COR-L47 (cell line): ENCODE measurements at regions not wholly inside any gene's neighbourhood (a gene's known extent, or its start where the extent isn't known, plus 50 kb on each side); places are given as distances from the start of the nearest gene placed in this dataset.
"Not testable (repeated sequence)": the region's sequence is repeated elsewhere in the genome, so short reads cannot be mapped to it uniquely, and the experiment has no call there.

Experiments
- DNase-seq: peaks from one replicate; lab custom pipeline; 2025; lab: John Stamatoyannopoulos, UW

- no peak for DNase-seq
These were observed 145.8 kb upstream of the HCCS start for GRCh38 chrX:10965174-10965798.

DNA sequence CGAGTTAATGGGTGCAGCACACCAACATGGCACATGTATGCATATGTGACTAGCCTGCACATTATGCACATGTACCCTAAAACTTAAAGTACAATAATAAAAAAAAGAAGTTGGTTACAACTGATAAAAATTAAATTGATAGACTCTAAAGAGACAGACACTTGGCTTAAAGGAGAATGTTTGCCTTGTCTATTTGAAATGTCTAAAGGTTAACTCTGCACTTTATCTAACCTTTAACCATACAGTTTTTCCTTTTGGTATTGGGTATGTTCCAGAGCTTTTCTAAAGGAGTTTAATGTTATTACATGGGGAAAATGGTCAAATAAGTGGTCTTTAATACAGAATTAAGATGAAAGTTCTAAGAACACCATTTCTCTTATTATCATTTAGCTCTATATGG, 145.1 kb upstream of the HCCS start:
- no peak for DNase-seq

GRCh38 chrX:10971176-10971575, 140.0 kb upstream of the HCCS start:
- DNase-seq: no peak

DNA sequence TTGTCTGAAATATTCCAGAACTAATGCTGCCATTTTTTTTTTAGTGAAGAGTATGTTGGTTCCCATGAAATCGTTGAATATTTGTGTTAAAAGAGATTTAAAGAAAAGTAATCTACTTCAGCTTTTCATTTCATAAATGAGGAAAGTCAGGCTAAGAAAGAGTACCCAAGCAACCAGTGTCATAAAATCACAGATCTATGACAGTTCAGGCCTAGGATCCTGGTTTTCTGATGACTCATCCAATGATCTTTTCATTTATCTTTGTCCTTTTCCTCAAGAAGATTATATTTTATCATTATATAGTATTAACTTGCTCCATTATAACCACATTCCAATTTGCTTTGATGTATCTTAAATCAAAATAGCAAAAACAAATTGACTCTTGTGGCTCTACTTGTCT, 139.4 kb upstream of the HCCS start:
- no peak for DNase-seq

- DNase-seq: no peak
These were observed 138.4 kb upstream of the HCCS start for GRCh38 chrX:10972706-10973105.

- no peak for DNase-seq
These were observed 136.2 kb upstream of the HCCS start for GRCh38 chrX:10974920-10975319.

GRCh38 chrX:10979956-10980355, 131.2 kb upstream of the HCCS start:
- no peak for DNase-seq

GRCh38 chrX:10981506-10981905, 129.6 kb upstream of the HCCS start:
- DNase-seq: no peak

GRCh38 chrX:10983526-10983925, 127.6 kb upstream of the HCCS start:
- no peak for DNase-seq

DNA sequence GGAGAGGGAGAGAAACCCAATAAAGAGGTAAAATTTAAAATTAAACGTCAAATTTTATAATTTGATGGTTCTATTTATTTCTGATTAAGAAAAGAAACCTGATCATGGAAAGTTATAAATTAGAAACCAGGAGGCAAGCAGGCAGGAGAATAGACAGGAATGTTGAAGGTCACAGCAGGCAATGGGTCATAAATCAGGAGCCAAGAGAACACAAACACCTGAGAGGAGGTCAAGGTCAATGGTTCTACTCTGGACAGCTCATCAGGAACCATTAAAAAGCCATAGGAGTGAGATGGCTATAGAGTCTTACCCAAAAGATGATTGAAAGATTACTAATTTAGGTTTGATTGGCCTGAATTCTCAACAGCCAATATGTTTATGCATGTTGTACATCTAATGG, 126.9 kb upstream of the HCCS start:
- no peak for DNase-seq

- DNase-seq: no peak
These were observed 124.5 kb upstream of the HCCS start for GRCh38 chrX:10986616-10987015.

DNA sequence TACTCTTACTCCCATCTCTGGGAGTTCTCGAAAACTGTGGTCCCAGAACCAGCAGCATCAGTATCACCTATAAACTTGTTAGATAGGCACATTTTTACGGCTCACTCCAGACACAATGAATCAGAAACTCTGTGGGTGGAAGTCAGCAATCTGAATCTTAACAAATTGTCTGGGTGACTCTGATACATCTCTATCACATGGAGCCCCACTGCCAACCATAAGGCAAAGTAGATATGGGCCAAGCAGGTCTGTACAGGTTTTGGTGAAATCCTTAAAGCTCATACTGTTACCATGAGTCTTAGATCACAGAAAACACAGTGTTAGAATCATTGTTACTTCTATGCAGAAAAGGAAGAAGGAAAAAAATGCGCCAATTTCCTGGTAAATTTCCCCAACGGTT, 122.5 kb upstream of the HCCS start:
- no peak for DNase-seq

DNA sequence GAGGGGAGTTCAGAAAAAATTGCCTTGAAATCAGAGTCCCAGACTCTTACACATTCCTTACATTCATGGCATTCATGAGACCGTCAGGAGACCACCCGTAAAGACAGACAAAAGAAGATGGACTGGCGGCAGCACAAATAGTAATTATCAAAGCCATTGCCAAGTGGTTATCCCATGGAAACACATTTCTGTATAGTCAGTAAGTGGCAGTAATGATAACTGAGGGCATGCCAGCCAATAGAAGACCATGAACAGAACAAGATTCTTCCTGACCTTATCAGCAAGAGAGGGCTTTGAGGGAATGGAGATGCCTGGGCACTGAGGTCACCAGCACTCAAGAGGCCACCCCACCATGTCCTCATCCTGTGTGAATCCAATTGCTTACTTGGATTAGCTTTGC, 121.7 kb upstream of the HCCS start:
- no peak for DNase-seq

GRCh38 chrX:10990418-10990817, 120.7 kb upstream of the HCCS start:
- no peak for DNase-seq

GRCh38 chrX:10990976-10991375, 120.2 kb upstream of the HCCS start:
- DNase-seq: no peak

DNA sequence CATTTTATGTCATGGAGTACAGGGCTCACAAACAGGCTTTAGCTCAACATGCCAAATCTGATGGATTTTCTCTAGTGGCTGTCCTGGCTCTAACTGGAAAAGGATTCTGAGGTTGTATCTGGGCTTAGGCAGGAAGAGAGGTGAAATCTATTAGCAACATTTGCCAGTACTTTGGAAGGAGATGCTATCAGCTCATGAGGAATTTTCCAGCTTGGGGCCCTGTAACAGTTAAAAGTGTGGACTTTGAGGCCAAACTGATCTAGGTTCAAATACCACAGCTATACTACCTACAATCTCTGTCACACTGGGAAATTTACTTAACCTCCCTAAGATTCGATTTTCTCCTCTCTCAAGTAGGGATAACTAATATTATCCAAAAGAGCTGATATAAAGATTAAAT, 119.0 kb upstream of the HCCS start:
- no peak for DNase-seq

- not testable (repeated sequence) for DNase-seq
These were observed 104.1 kb upstream of the HCCS start for GRCh38 chrX:11007076-11007475.

- DNase-seq: no peak
These were observed 100.7 kb upstream of the HCCS start for GRCh38 chrX:11010476-11010875.

DNA sequence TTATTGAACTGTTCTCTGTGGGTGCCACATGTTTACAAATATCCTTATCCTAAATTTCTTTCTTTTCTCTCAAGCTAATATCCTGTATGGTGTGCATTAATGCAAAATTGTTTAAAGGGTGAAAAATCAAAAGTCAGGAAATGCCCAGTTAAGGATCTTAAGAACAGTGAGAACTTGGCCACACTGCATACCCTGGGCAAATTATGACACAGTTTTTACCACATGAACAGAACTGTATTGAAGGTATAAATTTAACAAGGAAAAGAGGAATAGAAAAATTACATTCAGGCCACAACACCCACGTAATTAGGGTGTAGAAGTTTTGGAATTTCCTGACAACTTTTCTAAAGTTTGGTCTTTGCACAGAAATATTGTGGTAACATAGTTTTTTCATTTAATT, 94.4 kb upstream of the HCCS start:
- DNase-seq: no peak

GRCh38 chrX:11022588-11022987, 88.5 kb upstream of the HCCS start:
- DNase-seq: not testable (repeated sequence)

GRCh38 chrX:11039926-11040325, 71.2 kb upstream of the HCCS start:
- no peak for DNase-seq

DNA sequence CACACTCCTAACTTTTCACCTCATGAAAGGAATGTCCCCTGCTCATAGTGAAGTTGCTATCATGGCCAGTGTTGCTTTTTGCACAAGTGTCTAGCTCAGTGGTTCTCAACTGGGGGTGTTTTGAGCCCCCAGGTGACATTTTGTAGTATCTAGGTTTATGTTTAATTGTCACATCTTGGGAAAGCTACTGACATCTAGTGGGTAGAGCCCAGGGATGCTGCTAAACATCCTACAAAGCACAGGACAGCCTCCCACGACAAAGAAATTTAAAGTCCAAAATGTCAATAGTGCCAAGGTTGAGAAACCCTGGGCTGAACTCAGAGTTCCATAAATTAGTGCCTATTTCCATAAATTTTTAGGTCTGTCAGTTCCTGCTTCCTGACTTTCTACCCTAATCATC, 70.7 kb upstream of the HCCS start:
- DNase-seq: no peak

DNA sequence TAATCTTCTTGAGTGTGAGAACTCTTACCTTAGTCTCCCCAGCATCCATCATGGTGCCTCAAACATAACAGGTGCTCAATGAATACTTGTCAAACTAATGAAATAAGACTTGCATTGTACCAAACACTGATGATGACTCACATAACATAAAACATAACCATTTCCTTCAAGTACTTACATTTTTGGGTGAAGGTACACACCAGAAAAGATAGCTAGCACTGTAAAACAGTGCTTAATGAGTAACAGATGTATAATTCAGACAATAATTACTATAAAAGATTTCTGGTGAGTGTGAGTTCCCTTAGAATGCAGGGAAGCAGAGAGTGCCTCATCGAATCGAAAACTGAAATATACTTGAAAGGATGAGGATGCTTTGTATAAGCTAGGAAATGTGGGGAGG, 70.1 kb upstream of the HCCS start:
- DNase-seq: no peak

GRCh38 chrX:11050013-11050412, 61.1 kb upstream of the HCCS start:
- no peak for DNase-seq

DNA sequence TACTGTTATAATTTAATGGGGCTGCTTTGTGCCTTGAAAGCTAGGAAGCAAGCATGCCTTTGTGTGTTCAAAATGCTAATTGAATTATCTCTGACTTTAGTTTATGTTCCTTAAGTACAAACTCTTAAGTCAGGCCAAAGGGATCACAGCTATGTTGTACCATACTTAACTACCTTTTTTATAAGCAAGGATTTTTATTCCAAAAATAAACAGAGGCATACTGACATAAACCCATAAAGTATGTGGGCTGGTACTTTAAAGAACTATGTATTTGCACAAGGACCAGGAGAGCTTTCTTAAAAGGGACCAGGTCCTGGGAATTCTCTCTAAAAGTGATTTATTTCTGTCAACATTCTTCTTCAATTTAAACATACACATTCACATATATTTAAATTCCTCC, 57.8 kb upstream of the HCCS start:
- DNase-seq: no peak
